Stimulated activated CD4-positive, alpha-beta T cell treated with anti-CD3 and anti-CD28 coated beads, TNF-alpha, amount 100 ng/mL, for 24 hours (primary cell): ENCODE measurements at regions not wholly inside any gene's neighbourhood (a gene's known extent, or its start where the extent isn't known, plus 50 kb on each side); places are given as distances from the start of the nearest gene placed in this dataset.

ENCODE experiments used
- DNase-seq, 3 experiments: peaks; one replicate each; pipeline ENCODE4 v3.0.0-alpha.2; 2020; ENCODE audit warnings: low read depth in 3 of 3

DNA sequence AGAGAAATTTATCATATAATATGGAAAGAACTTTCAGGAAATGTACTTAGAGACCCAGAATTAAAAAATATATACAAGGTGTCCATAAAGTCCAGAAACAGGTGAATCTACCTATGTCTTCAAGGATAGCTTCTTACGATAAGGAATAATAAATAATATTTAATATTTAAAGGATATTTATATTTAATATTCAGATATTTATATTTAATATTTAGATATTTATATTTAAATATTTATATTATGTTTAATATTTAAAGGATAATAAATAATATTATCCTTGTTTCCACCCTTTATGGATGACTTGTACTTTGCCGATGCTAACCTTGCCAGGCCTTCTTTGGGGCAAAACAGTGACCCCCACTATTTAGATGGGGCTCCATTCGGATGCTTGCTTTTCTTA lies 169.5 kb upstream of the CADM1 start:
- DNase-seq: no peak

DNA sequence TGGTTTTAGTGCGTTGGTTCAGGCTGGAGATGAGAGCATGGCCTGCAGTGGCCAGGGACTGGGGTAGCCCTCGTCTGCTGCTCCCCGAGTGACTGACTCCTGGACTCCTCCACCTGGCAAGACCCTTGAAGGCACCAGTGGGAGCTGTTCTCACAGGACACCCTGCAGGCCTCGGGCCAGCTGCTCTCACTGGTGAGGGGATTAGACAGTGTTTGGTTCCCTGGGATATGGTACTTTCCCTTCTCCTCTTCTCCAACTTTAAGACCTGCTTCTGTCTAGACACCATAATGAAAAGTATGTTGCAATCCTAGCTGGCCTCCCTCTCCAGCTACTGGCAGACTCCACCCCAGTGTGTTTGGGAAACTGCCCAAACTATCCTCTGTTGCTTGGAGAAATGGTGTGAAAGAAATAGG lies 168.8 kb upstream of the CADM1 start:
- no peak for DNase-seq

DNA sequence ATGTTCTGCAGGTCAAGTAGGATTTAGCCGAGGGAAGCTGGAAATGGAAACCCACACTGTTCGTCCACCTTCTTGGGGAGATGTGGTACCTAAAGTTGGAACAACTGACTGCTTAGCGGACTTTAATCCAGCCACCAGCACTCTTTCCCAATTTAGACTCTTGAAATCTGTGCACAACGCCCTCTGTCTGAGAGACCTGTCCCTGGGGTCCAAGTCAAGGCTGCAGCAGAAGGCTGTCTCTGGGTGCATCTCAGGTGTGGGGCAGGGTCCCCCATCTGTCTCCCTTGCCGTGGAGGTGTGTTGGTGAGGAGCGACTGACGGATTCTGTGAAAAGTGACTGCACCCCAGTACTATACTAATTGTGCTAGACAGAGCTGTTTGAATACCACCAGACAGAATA lies 168.2 kb upstream of the CADM1 start:
- DNase-seq: no peak

DNA sequence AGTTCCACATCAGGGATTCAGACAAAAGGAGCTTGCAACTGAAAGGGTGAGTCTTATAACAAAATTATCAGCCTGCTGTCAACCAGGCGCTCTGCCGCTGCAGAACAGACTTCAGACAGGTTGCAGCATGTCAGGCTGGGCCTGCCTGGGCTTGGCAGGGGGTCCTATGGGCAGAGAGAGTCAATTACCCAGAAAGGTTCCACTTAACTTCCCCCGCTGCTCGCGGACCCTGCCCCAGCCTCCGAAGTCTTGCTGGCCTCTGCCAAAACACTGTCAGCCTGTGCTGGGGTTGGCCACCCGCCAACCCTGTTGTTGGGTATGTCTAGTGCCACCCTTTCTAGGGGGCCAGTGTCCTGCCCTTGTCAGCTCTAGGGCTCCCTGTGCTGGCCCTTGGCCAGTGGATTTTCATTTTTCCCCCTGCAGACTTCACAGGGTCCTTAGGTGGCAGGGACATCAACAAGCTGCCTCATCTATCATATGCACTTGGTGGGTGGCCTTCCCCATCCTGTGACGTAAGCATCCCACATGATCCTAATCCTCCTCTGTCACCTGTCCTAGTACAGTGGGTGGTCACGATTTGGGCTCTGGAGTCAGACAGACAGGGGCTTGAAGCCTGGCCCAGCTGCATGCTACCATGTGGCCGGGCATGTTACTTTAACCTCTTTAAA lies 166.5 kb upstream of the CADM1 start:
- no peak for DNase-seq

DNA sequence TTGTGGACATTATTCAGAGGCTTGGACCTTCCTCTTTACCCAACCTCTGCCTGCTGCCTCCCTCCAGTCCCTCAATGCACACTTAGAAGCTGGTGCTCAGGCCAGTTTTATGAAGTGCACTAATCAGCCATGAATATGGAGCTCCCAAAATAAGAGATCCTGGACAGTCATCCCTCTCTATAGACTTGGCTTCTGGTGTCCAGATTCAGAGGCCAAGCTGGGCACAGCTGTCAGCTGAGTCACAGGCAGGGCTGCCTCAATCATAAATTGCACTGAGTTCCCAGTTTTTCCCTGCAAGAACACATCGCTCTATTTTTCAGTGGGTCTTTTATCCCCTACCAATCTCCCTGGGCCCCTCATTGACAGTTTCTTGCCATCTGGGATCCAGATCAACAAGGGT lies 161.7 kb upstream of the CADM1 start:
- no peak for DNase-seq

DNA sequence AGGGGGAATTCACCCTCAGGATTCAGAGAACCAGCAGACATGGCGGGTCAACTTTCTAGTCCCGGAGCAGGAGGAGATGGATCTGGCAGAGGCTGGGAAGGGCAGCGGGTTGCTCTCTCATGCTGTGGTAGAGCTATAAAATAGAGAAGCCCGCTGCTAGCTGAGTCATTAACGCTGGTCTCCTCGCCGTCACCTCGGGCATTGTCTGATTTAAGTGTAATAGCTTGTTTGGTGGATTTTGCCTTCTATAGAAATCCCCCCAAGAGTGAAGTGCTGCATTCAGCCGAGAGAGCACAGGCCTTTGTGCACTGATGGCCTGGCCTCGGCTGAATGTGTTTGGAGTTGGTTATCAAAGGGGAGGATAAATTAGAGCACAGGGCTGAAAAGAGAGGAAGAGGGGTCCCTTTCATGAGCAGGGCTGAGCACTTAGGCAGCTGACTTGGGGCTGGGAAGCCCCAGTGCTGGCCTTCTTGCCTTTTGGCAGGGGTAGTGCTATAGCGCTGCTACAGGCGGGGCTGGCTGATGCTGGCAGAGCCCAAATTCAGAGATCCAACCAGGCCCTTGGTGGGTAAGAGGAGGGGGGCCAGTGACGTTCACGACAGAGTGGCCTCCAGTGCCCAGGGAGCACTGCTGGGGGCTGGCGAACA lies 161.1 kb upstream of the CADM1 start:
- no peak for DNase-seq

DNA sequence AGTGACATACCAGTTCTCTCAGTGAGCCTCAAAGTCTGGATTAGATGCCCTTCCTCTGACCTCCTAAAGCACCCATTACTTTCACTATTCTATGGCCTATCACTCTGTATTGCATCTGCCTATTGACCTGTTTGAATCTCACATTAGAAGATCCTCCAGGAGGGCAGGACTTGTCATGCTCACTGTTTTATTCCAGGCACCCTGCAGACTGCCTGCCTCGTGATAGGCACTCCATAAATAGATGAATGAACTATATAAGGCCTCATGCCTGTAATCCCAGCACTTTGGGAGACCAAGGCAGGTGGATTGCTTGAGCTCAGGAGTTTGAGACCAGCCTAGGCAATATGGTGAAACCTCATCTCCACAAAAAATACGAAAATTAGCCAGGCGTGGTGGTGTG lies 160.1 kb upstream of the CADM1 start:
- no peak for DNase-seq

DNA sequence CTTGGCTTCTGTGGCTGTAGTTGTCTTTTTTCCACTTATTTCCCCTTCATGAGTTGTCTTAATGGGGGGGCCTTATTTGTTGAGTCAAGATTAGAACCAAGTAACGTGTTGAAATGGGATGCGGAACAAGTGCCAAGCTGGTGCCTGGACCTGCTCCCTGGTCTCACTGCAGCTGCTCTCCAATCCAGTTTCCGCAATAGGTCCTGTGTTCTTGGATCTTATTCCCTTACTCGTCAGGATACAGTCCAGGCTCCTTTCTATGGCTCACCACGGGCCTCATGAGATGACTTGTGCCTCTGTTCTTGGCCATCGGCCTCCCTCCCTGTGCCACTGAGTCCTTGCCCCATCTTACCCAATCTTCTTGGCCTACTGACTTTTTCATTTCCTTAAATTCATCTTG lies 159.6 kb upstream of the CADM1 start:
- no peak for DNase-seq

DNA sequence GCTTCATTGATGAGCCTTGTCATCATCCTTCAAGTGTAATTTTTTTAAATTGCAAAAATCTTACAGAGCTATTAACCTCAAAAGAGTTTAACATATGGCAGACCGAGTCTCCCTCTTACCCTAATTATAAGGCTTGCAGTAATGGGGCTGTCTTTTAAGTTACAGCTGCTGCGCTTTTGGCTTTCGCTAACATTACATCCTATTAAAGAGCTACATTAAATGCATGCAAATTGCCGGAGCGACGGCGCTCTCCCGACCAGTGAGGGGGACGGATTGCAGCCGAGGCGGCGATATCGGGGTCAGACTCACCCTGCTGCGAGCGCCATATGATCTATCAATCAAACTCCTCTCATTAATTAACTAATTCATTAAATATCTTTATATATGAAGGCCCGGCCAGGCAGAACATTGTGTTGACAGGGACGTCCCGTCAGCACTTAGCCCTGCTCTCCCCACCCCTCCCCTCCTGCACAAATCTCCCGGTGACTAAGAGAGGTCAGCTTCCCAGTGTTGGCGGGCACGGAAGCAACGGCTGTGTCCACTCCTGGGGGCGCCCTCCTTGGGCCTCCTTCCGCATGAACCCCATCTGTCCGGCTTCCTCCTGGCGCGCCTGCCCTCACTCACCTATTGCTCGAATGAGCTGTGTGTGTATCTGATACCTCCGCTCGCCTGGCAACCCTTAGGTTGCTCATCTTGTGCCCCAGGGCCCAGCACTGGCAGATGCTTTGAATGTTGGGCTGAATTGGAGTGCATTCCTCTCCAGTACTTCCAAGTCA lies 156.0 kb upstream of the CADM1 start:
- no peak for DNase-seq

DNA sequence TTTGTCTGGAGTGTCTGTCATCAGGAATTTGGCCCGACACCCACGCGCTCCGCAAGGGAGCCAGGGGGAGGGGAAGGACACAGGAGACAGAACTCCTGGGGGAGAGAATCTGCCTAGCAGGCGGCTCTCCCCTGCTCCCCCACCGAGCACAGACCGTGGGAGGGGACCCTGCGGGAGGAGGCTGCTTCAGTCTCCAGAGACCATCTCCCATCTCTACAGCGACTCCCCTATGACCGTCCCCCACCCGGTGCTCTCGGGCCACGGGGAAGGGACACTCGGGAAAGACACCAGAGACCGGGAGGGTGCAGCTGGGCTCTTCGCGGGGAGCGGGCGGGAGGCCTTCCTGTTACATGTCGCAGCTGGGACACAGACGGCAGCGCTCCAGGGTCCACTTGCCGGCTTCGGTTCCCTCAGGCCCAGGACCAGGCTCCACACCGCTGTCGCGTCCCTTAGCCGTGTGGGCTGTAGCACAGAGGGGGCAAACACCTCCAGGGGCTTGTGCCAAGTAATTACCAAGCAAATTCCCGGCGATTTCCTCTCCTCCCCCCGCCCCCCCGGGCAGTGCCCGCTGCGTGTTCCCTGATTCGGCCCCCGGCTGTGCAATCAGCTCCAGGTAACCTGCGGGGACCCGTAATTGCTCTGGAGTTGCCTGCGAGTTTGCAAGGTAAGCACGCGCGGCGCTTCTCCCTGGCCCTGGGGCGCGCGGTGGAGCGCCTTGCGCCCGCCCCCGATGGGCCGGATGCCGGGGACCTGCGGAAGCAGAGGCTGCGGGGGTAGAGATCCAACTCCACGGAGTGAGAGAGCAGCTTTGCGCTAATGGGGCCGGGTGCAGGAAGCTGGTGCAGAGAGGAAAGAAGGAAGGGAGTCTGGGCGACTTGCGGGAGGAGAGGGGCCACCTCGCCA lies 155.1 kb upstream of the CADM1 start:
- no peak for DNase-seq

DNA sequence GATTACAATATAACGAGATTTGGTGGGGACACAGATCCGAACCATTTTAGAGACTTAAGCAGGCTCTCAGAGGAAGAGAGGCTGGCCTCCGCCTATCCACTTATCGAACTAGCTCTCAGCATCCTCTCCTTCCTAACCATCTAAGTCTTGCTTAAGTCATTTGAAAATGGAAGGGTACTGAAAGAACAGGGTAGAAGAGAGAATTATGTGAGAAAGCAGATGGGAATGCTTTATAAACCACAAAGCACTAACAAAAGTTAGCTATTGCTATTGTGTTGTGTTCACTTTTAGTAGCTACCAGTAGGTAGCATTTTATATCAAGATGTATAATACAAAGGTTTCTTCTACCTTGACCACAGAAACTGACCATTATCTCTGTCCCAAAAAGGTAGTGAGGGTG lies 153.4 kb upstream of the CADM1 start:
- DNase-seq: no peak

DNA sequence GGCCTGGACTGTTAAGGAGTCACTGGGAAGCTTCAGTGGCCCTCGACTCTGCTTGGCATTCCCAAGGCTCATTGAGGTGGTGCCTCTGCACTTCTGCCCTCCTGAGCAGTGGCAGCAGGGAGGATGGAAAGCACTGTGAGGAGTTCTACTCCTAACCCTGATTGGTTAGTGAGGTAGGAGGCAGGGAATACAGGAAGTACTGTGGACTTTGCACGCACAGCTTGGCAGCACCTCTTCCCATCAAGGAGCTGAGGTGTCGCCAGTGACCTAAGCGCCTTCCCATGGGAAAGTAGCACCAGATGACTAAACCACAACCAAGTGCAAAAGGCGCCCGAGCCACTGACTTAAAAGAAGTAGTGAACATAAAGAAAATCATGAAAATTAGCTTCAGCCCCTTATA lies 152.5 kb upstream of the CADM1 start:
- DNase-seq: no peak

DNA sequence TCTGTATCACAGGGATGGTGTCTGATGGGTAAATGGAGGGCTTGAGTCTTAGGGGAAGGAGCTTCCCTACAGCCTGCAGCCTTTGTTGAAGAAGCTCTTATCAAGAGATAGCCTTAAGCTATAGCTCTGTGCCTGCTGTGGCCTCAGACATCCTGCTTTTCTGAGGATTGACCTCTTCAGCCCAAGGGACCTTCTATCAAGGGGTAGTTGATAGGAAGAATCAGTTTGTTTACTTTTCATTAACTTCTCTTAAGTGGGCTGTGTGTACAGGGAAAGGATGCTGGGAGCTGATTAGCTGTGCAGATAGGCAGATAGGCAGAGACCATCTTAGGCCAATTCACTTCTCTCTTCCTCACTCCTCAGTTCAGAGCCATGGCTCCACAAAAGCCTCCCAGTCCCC lies 151.8 kb upstream of the CADM1 start:
- DNase-seq: no peak

DNA sequence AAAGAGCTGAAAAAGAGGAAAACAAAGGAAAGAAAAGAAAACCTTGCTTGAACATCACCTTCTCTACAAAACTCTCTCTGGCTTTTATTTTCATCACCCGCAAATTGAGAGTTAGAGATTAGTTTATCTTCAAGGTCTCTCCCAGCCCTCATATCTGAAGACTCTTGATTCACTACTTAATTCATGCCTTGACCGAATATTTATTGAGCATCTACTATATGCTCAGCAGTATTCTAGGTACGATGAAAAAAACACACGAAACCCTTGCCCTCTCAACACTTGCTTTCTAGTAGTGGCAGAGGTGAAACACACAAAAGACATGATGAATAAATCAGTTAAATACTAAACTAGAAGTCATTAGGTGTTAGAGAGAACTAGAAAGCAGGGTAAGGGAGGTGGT lies 150.6 kb upstream of the CADM1 start:
- DNase-seq: no peak

DNA sequence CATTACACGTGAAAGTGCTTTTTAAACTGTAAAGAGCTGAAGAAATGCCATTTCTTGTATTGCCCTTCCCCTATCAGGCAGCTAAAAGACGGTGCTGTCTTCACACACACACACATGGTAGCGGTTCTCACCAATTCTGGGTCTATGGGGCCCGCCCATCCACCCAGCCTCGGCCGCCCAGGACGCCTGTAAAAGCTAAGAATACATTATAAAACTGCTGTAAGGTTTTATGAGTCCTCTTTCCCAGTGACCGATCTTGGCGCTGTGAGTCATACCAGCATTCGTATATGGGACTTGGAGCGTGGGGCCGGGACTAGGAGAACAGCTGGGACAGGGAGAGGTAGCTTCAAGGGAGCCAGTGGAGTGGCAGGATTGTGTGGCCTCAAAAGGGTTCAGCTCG lies 149.7 kb upstream of the CADM1 start:
- no peak for DNase-seq

DNA sequence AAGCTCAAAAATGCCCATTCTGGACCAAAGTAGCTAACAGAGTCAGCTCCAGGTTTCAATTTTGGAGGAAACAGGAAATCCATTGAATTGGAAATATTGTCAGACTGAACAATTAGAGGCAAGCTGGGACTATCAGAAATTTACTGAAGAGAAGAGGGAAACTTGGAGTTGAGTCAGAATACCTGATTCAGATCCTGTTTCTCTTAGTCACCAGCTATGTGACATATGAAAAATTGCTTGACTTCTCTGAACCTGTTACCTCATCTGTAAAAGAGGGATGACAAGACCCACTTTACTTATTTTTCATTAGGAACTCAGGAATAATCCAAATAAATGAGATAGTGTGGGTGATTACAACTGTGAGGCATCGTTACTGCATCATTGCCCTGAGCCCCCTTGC lies 148.9 kb upstream of the CADM1 start:
- DNase-seq: no peak

DNA sequence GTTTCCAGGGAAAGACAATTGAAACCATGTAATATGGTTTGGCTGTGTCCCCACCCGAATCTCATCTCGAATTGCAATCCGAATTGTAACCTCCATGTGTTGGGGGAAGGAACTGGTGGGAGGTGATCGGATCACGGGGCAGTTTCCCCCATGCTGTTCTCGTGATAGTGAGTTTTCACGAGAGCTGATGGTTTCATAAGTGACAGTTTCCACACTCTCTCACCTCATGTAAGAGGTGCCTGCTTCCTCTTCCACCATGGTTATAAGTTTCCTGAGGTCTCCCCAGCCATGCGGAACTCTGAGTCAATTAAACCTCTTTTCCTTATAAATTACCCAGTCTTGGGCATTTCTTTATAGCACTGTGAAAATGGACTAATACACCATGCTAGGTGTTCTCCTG lies 148.3 kb upstream of the CADM1 start:
- DNase-seq: no peak

DNA sequence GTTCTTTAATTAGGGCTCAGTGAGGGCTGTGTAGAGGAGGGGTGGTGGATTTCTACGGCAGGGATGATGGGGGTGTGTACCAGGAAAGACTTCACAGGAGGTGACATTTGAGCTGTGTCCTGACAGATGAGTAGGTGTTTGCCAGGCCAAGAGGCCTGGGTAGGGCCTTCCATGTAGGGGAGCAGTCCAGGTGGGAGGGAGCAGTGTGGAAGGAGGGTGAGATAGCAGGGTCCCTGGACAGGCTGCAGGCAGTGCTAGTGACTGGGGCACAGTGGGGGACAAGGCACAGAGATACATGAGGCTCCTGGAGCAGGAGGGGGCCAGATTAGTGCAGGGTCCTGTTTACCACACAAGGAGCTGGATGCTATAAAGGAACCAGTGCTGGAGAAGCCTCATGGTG lies 147.9 kb upstream of the CADM1 start:
- no peak for DNase-seq

DNA sequence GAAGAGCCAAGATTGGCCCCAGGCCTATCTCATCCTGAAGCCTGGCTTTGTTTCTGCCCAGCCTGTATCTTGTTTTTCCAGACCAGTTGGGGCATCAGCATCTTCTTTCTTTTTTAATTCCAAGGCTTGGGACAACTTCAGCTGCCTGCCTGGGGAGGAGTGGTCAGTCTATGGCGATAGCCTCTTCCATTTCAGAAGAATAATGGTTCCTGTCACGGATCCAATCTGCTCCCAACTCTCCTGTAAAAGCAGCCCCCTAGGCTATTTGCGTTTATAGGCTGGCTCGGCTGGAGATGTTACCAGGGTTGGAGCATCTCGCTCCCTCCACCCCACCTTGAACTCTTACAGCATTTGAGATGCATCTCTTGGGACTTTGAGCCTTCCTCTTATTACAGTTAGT lies 145.2 kb upstream of the CADM1 start:
- no peak for DNase-seq

DNA sequence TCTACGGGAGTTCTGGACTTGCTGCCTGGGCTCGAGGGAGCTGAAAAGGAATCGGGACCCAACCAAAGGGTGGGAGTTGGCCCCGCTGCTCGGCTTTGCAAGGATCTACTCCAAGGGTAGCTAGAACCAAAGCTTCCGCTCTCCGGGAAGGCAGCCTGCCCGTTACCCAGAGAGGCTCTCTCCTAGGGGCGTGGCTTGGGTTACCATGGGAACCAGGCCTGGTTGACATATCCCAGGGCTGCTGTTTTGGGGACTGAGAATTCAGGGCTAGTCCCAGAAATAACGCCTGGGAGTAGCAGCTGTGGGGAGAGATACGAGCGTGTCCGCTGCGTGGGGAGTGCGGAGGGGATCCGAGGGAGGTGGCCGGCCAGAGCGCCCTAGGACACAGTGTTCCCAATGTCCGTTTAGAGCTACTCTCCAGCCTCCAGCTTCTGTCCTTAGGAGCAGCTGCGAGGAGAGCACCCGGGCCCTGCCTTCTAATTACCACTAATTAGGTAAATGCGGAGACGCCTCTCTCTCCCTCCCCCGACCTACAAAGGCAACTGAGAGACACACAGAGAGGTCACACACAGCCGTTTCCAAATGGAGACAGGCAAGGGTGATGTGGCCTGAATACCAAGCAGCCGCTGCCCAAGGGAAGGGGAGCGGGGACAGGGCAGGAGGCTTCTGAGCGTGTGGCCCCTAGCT lies 141.6 kb upstream of the CADM1 start:
- no peak for DNase-seq

DNA sequence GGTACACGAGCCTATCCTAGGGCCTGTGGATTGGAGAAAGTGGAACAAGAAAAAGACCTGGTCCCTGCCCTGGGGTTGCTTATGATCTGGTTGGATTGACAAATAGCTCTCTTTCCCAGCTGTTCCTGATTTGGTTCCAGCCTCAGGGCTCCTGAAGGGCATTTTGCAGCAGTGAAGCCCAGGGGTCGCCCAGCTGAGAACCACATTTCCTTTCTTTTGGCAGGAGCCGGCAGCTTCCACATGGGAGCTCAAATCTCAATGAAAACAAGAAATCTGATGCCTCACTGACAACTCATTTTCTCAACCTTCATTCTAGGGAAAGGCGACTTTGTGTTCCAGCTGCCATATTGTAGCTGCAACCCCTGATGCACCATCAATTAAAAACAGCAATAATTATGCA lies 140.6 kb upstream of the CADM1 start:
- no peak for DNase-seq
